GM13977 (cell line): ENCODE measurements at regions not wholly inside any gene's neighbourhood (a gene's known extent, or its start where the extent isn't known, plus 50 kb on each side); places are given as distances from the start of the nearest gene placed in this dataset.
A peak's percentile ranks its signal among the peaks of the same experiment; 100 is the strongest.

Source experiments
- DNase-seq: peaks from one replicate; pipeline ENCODE4 v3.0.0; 2012; ENCODE audit warnings: low spot score
- CTCF ChIP-seq: IDR thresholded peaks from 2 replicates; pipeline ENCODE4 v1.5.1; 2012; ENCODE audit warnings: mild to moderate bottlenecking, control low read depth; ENCODE audit not compliant: insufficient read depth; ENCODE audit errors: extremely low read depth, missing control alignments
- in situ Hi-C: fragments of 300-500 bp; cut with MboI; formaldehyde crosslinking; loops from one replicate; pipeline ENCODE4 v1.12.0; 2022; ENCODE audit warnings: low sequenced_read_pairs, low pct_unique_long_range_greater_than_20kb, mixed read lengths, inconsistent platforms; ENCODE audit not compliant: unreplicated experiment

- TF ChIP-seq CTCF, result no peak
- DNase-seq, result no peak
- in situ Hi-C loops, result loop anchor here (10.0 kb wide), 1 partner anchor 58 kb away; no protein-coding TSS in a partner anchor
These were observed 93.1 kb upstream of the RUNX3 start for GRCh38 chr1:25023190-25023578.

GRCh38 chr1:25022361-25023189, 92.5 kb upstream of the RUNX3 start:
- TF ChIP-seq CTCF, result no peak
- peak; percentile 87 for DNase-seq
- in situ Hi-C loops, result loop anchor here (10.0 kb wide), 1 partner anchor 58 kb away; no protein-coding TSS in a partner anchor

GRCh38 chr1:25021591-25022215, 91.6 kb upstream of the RUNX3 start:
- in situ Hi-C loops, result loop anchor here (10.0 kb wide), 1 partner anchor 57 kb away; no protein-coding TSS in a partner anchor
- TF ChIP-seq CTCF, result no peak

GRCh38 chr1:25020851-25021590, 90.9 kb upstream of the RUNX3 start:
- TF ChIP-seq CTCF, result no peak
- DNase-seq, result no peak
- in situ Hi-C loops, result loop anchor here (10.0 kb wide), 1 partner anchor 56 kb away; no protein-coding TSS in a partner anchor

More at GRCh38 chr1:25021591-25022215, 91.6 kb upstream of the RUNX3 start:
- no peak for DNase-seq

GRCh38 chr1:25020173-25020845, 90.2 kb upstream of the RUNX3 start:
- no peak for TF ChIP-seq CTCF
- in situ Hi-C loops, result loop anchor here (10.0 kb wide), 1 partner anchor 56 kb away; no protein-coding TSS in a partner anchor
- DNase-seq, result no peak
